DOHH2 (cell line): ENCODE measurements at regions not wholly inside any gene's neighbourhood (a gene's known extent, or its start where the extent isn't known, plus 50 kb on each side); places are given as distances from the start of the nearest gene placed in this dataset.

ENCODE experiments used
- EZH2phosphoT487 ChIP-seq: fragments of 200-600 bp; sonication (generic); IDR thresholded peaks from 2 replicates; pipeline ENCODE4 v1.6.1; 2017; ENCODE audit warnings: borderline replicate concordance, mild to moderate bottlenecking, antibody characterized with exemption, low read length, moderate library complexity, mixed read lengths
- TF ChIP-seq, protein P1 (sequence below): fragments of 200-600 bp; sonication (generic); IDR thresholded peaks from one replicate; pipeline ENCODE4 v1.5.1; 2014; ENCODE audit warnings: antibody characterized with exemption, mild to moderate bottlenecking, low read depth, low read length; ENCODE audit not compliant: poor library complexity, severe bottlenecking

DNA sequence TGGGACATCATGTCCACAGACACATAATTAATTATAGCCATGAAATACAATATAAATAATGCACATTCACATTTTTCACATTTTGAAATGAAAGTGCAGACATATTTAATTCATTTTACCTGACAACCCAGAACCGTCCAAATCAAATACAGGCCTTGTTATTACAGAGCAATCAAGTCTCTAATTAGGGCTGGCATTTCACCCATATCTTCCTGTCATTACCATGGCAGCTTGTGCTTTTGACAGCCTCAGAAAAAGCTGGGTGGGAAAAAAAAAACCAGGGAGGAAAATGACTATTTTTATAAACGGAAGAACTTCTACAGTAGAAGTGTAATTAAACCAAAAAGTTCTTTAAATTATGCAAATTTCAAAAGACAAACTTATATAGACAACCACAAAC, 436.4 kb downstream of the FBXO15 start:
- TF ChIP-seq, protein P1, sequence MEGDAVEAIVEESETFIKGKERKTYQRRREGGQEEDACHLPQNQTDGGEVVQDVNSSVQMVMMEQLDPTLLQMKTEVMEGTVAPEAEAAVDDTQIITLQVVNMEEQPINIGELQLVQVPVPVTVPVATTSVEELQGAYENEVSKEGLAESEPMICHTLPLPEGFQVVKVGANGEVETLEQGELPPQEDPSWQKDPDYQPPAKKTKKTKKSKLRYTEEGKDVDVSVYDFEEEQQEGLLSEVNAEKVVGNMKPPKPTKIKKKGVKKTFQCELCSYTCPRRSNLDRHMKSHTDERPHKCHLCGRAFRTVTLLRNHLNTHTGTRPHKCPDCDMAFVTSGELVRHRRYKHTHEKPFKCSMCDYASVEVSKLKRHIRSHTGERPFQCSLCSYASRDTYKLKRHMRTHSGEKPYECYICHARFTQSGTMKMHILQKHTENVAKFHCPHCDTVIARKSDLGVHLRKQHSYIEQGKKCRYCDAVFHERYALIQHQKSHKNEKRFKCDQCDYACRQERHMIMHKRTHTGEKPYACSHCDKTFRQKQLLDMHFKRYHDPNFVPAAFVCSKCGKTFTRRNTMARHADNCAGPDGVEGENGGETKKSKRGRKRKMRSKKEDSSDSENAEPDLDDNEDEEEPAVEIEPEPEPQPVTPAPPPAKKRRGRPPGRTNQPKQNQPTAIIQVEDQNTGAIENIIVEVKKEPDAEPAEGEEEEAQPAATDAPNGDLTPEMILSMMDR, result no peak
- TF ChIP-seq EZH2phosphoT487, result no peak
